ENCODE measurements at regions not wholly inside any gene's neighbourhood (a gene's known extent, or its start where the extent isn't known, plus 50 kb on each side); places are given as distances from the start of the nearest gene placed in this dataset.

GRCh38 chr3:182214416-182214815, 502.7 kb downstream of the SOX2 start:
- no peak for DNase-seq (ENCODE audit: low read depth in 3 of 3)

DNA sequence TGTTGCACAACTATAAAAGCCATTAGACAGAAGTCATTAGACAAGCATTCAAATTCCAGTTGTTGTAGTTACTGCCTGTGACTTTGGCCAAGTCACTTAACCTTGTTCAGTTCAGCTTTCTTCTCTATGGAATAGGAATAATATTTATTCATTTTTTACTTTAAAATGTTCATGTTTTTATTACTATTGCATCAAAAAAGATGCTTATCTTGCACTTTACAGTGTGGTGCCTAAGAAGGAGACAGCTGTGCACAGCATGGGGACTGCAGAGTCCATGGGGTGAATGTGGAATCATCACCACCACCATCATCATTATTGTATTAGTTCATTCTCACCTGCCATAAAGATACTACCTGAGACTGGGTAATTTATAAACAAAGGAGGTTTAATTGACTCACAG, 504.2 kb downstream of the SOX2 start:
- DNase-seq (ENCODE audit: low read depth in 3 of 3) = no peak

- no peak for DNase-seq (ENCODE audit: low read depth in 3 of 3)
Measured at GRCh38 chr3:182216311-182216970, 504.7 kb downstream of the SOX2 start.

DNA sequence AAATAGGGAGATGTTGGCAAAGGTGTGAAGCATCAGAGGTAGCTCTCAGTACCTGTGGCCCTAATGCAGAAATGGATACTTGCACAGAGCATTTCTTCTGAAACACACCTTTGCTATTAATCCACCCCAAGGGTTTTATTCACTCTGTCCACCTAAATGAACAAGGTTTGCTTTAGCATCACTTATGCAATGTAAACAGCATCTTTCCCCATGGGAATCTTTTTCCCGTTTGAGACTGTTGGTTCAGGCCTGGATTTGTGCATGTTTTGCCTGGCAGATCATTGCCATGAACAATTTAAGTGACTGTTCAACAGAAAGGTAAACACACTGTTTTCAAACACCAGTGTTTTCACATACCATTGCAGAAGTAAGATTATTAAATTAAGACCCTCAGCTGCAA, 508.3 kb downstream of the SOX2 start:
- no peak for DNase-seq (ENCODE audit: low read depth in 3 of 3)

GRCh38 chr3:182220471-182220870, 508.7 kb downstream of the SOX2 start:
- no peak for DNase-seq (ENCODE audit: low read depth in 3 of 3)

- no peak for DNase-seq (ENCODE audit: low read depth in 3 of 3)
Measured at GRCh38 chr3:182226995-182227394, 515.3 kb downstream of the SOX2 start.

GRCh38 chr3:182233405-182233804, 521.7 kb downstream of the SOX2 start:
- no peak for DNase-seq (ENCODE audit: low read depth in 3 of 3)

DNA sequence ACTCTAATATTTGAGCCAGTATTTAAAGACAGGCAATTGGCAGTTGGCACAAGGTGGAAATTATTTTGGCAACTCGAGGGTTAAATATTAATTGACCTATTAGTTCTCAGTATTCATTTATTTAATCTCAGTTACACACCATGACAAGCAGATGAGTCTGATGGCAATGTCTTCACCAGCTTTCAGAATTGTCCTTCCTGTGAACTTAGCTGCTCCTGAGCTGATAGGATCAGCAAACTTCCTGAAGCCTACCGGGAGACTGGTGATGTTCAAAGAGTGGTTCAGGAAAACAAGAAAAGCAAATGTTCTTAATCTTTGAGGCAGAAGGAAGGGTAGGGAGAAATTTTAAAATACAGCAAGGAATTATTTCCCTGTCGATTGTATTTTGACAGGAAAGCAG, 522.2 kb downstream of the SOX2 start:
- no peak for DNase-seq (ENCODE audit: low read depth in 3 of 3)

DNA sequence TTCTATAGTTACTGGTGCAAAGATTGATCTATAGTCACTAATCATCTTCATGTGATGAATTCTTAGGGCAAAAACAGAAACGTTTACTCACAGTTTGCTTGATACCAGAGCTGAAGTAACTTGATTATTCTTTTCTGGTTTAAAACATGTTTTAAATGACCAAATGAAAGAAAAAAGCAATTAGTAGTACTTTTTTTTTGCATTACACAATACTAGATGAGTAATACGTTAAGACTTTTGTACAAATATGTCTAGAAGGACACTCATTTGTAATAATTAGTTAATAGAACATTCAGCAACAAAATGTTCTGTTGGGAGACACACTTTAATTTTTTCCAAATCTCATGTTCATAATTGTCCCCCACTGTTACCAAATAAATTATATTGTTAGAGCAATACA, 523.2 kb downstream of the SOX2 start:
- no peak for DNase-seq (ENCODE audit: low read depth in 3 of 3)

GRCh38 chr3:182235504-182235903, 523.8 kb downstream of the SOX2 start:
- no peak for DNase-seq (ENCODE audit: low read depth in 3 of 3)

- DNase-seq (ENCODE audit: low read depth in 3 of 3) = no peak
Measured at GRCh38 chr3:182238126-182238525, 526.4 kb downstream of the SOX2 start.

- no peak for DNase-seq (ENCODE audit: low read depth in 3 of 3)
Measured at GRCh38 chr3:182239316-182239715, 527.6 kb downstream of the SOX2 start.

- DNase-seq (ENCODE audit: low read depth in 3 of 3) = no peak
Measured at GRCh38 chr3:182240474-182240873, 528.7 kb downstream of the SOX2 start.

DNA sequence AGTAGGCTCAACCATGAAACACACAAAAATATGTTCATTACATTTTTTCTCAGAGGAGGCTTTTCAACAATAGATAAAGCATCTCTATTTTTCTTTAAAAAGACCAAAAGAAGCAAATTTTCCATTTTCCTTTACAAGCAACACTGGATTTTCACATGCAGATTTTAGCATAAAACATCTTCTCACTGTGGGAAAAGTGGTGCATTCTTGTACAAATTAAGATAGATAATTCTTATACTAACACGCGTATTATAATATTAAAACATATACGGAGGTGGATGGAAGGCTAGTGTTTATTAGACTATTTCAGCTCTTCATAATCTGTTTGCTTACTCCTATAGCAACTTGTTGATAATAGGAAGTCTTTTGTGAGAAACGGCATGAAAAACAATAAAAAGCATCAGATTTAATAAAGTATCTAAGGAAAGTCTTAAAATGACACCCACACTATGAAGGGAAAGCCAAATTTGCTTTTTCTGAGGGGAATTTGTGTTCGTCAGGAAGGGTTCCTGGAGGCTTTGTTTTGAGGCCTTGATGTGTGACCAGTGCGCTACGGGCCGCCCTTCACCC, 529.6 kb downstream of the SOX2 start:
- DNase-seq (ENCODE audit: low read depth in 3 of 3) = no peak

DNA sequence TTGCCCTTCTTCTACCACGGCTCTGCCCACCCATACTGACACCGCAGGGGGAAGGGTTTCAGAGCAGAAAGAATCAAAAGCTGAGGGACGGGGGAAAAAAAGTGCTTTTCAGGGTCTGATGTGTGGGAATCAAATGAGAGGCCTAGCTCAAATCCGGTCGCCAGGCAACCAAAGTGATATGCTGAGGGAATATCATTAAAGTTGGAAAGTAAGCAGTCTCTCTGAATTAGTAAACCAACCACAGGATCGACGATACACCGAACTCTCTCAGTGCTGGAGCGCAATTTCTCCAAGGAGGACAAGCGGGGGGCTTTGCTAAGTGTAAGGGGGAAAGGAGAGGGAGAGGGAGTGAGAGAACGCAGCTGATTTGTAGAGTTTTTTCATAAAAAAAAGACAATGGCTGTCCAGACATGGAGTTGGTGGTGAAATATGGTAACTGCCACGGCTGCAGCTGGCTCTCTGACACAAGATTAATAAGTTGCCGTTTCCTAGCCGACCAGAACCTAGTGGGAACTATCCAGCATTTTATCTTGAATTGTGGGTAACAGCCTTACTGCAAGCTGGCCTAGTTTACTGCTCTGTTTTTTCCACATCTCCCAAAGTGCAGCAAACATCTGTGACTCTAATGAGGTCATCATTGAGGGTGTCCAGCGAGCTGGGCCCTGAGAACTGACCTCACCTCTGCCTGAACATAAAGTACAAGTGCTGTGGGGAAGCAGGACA, 530.2 kb downstream of the SOX2 start:
- DNase-seq (ENCODE audit: low read depth in 3 of 3) = no peak

- DNase-seq (ENCODE audit: low read depth in 3 of 3) = no peak
Measured at GRCh38 chr3:182242489-182242942, 530.8 kb downstream of the SOX2 start.

GRCh38 chr3:182243625-182244024, 531.9 kb downstream of the SOX2 start:
- no peak for DNase-seq (ENCODE audit: low read depth in 3 of 3)

- DNase-seq (ENCODE audit: low read depth in 3 of 3) = no peak
Measured at GRCh38 chr3:182244222-182244971, 532.7 kb downstream of the SOX2 start.

DNA sequence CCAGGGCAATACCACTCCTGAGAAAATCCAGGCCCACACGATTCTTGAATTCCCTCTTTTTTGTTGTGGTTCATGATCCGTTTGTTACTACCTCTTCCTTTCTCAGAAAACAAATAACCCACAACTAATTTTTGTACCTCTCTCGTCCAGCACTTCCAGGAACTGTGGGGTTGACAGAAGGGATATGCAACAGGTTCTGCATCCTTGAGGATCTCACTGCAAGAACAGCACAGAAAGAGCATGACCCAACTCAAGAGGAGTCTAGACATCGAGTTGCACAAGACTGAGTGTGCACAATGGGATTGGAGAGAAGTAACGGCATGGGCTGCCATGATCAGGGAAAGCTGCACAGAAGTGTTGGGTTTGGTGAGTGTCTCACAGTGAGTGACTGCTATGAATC, 533.3 kb downstream of the SOX2 start:
- DNase-seq (ENCODE audit: low read depth in 3 of 3) = no peak

DNA sequence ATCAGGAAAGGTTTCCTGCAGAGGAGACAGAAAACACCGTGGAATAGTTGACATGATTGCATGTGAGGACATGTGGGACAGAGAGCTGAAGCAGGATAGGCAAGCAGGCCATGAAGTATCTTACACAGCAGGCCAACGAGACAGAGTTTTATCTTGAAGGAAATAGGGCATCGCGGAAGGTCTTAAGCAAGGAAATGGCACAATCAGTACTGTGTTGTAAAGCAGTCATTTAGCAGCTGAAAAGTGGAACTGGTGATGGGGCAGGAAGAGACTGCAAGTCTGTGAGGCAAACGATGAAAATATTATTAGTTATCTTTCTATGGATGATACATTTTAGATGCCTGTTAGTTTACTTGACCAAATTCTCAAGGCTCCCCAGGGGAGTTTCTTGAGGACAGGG, 535.1 kb downstream of the SOX2 start:
- no peak for DNase-seq (ENCODE audit: low read depth in 3 of 3)

DNA sequence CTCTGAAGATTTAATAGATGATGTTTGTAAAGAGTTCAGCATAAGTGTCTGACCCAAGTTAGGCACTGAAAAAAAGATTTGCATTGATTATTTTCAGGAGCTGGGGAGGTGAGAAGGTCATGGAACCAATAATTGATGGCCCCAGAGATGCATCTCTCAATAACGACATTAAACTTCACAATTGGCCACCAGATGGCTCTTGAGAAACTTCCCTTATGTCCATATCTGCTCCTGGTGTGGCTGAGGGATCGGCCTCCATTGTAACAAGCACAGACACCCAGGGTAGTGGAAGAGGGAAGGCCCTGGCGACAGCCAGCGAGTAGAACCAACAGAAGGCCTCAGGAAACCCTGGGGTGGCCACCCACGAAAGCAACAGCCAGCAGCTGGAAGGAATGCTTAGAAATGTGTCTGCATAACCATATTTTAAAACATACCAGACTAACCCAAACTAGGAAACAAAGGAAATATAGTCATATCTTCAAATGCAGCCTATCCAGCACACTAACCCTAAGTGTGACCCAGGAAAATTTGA, 536.7 kb downstream of the SOX2 start:
- DNase-seq (ENCODE audit: low read depth in 3 of 3) = no peak

GRCh38 chr3:182252802-182253201, 540.5 kb upstream of the ATP11B start:
- DNase-seq (ENCODE audit: low read depth in 3 of 3) = no peak

All from stimulated activated CD4-positive, alpha-beta T cell treated with anti-CD3 and anti-CD28 coated beads, TNF-alpha, amount 100 ng/mL, for 4 hours (primary cell).